ENCODE measurements at regions not wholly inside any gene's neighbourhood (a gene's known extent, or its start where the extent isn't known, plus 50 kb on each side); places are given as distances from the start of the nearest gene placed in this dataset.

- DNase-seq (ENCODE audit: low spot score): no peak
These were observed 58.5 kb upstream of the RAB27B start for GRCh38 chr18:54769526-54770464.

GRCh38 chr18:54772056-54772455 is 56.2 kb upstream of the RAB27B start:
- no peak for DNase-seq (ENCODE audit: low spot score)

GRCh38 chr18:54774423-54774822 is 53.9 kb upstream of the RAB27B start:
- DNase-seq (ENCODE audit: low spot score): no peak

GRCh38 chr18:54774981-54775665 is 53.2 kb upstream of the RAB27B start:
- DNase-seq (ENCODE audit: low spot score): no peak

GRCh38 chr18:54775686-54776085 is 52.6 kb upstream of the RAB27B start:
- DNase-seq (ENCODE audit: low spot score): no peak

- no peak for DNase-seq (ENCODE audit: low spot score)
These were observed 51.8 kb upstream of the RAB27B start for GRCh38 chr18:54776282-54776977.

- DNase-seq (ENCODE audit: low spot score): no peak
These were observed 51.0 kb upstream of the RAB27B start for GRCh38 chr18:54777118-54777791.

GRCh38 chr18:54777989-54778388 is 50.3 kb upstream of the RAB27B start:
- no peak for DNase-seq (ENCODE audit: low spot score)
